Transverse colon (tissue), 4 donors: ENCODE measurements at regions not wholly inside any gene's neighbourhood (a gene's known extent, or its start where the extent isn't known, plus 50 kb on each side); places are given as distances from the start of the nearest gene placed in this dataset.

ENCODE experiments used
- CTCF ChIP-seq, 5 experiments: fragments of 200-600 bp in 3 of 5; fragments of 450-650 bp in 2 of 5; sonication (generic) in 3 of 5; IDR thresholded peaks; 1 replicate in 2 of 5; 2 replicates in 3 of 5; pipeline ENCODE4 v1.5.1; 2016 to 2017; ENCODE audit warnings: antibody characterized with exemption in 5 of 5, inconsistent platforms in 3 of 5, mild to moderate bottlenecking in 2 of 5, moderate library complexity in 1 of 5
- EP300 ChIP-seq: sonication (generic); formaldehyde crosslinking; IDR thresholded peaks from one replicate; pipeline ENCODE4 v1.6.1; 2017; ENCODE audit warnings: antibody characterized with exemption, low read depth
- POLR2A ChIP-seq: fragments of 450-650 bp; IDR thresholded peaks from one replicate; pipeline ENCODE4 v1.6.1; 2016; ENCODE audit warnings: antibody characterized with exemption, mild to moderate bottlenecking, moderate library complexity
- POLR2AphosphoS5 ChIP-seq, 3 donors: sonication (generic); formaldehyde crosslinking; IDR thresholded peaks; one replicate each; pipeline ENCODE4 v1.6.1; 2016; ENCODE audit warnings: antibody characterized with exemption in 3 of 3

DNA sequence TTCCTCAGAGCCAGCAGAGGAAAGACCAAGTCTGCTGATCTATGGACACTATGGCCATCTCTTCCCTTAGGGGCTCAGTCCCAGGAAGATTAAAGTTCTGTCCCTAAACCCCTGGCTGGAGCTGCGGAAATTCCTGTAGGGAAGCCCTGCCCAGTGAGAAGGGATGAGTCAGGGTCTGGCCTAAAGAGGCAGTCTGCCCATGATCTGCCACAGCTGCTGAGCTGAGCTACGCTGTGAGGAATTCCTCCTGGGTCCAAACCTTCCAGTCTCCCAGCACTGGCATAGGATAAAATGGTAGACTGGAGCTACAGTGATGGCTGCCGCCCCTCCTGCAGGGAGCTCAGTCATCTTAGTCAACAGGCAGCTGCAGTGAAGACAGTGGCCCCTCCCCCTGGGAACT, 213.7 kb downstream of the BRINP2 start:
- TF ChIP-seq POLR2A (no peak), CTCF (IDR thresholded peaks at IDR 0.05) (no peak), EP300 (no peak), POLR2AphosphoS5 (IDR thresholded peaks at IDR 0.05) (no peak)
